Suppressor macrophage treated with lipopolysaccharide for 4 hours (primary cell): ENCODE measurements at regions not wholly inside any gene's neighbourhood (a gene's known extent, or its start where the extent isn't known, plus 50 kb on each side); places are given as distances from the start of the nearest gene placed in this dataset.

Experiments
- DNase-seq: peaks from one replicate; pipeline ENCODE4 v3.0.0-alpha.2; 2020

GRCh38 chr15:85943151-85943550 lies 136.5 kb upstream of the AGBL1 start:
- no peak for DNase-seq

DNA sequence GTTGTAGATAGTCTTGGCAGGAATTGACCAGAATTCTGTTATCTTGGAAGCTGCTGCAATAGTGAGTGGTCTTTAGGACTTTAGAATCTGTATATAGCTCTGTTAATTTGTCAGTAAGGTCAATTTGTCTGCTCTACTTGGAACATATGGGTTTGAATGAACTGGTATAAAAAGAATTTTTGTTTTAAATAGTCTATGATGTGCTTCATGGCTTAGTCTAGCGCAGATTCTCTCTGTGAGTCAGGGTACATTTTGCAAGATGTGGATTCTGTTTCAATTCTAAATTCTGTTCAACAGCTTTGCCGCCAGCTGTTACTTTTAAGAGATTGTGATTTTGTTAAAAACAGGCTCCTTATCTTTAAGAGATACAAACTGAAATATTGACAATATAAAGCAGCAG lies 135.9 kb upstream of the AGBL1 start:
- no peak for DNase-seq

DNA sequence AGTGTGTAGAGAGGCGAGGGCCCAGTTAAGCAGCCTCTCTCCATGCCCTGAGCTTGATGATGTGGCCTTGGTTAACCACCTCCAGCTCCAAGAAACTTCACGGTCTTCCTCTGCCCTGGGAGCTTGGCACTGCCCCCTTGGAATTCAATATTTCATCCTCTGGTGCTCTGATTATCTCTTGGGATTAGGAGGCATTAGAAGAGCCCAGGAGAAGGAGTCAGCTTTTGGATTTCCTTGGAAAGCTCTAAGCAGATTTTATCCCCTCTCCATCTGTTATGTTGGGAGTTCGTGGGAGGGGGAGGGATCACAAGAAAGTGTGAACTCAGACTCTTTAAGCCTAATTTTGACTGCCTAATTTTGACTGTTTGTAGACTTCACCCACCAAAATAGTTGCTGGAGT lies 132.7 kb upstream of the AGBL1 start:
- no peak for DNase-seq

DNA sequence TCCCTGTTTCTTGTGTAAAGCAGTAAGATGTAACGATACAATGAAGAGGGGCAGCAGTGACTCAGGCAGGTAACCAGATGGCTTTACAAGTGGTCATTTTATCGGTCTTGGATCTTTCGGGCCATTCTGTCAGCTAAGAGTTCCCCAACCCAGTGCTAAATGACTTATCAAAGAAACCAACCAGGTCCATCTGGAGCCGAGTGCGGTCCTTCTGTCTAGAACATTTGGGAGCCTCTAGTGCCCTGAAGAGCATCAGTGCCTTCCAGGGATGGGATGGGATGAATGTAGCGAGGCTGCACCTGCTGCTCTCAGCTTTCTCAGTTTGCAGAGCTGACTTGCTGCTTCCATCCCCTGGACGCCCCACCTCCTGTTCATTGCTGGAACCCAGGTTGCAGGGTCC lies 131.7 kb upstream of the AGBL1 start:
- no peak for DNase-seq

DNA sequence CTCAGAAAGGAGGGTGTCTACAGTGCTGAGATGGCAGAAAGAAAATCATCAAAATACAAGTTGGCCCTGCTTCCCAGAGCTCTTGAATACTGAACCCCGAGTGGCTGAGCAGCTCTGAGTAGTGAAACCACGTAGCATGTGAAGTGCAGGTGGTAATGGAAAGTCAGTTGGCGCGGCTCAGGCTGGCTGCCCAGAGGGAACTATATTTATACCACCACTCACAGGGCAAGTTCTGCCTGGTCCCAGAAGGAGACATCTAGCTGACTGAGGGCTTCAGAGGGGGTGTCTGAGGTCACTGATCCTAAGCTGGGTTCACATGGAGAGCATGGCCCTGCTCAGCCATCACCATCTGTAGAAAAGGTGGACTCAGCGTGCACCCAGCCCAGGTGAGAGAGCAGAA lies 129.6 kb upstream of the AGBL1 start:
- DNase-seq: no peak

DNA sequence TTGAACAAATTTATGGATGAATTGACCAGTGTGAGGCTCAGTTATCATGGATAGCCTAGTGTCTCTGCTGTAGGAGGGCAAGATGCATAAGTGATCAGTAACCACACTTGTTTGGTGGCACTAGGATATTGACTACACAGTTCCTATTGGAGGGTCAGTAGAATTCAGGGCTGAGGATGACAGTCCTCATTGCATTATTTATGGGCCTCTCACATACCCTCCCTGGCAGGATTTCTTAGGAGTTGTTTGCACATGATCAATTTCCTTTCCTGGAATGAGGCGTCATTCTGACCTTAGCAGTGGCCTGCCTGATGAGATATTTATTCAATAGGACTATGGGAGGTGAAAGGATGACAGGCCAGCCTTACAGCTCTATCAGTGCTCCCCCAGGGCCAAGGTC lies 125.1 kb upstream of the AGBL1 start:
- no peak for DNase-seq

- no peak for DNase-seq
Measured at GRCh38 chr15:85955501-85956391, 123.9 kb upstream of the AGBL1 start.

GRCh38 chr15:85956532-85957275 lies 123.0 kb upstream of the AGBL1 start:
- no peak for DNase-seq

- no peak for DNase-seq
Measured at GRCh38 chr15:85959611-85960010, 120.1 kb upstream of the AGBL1 start.

DNA sequence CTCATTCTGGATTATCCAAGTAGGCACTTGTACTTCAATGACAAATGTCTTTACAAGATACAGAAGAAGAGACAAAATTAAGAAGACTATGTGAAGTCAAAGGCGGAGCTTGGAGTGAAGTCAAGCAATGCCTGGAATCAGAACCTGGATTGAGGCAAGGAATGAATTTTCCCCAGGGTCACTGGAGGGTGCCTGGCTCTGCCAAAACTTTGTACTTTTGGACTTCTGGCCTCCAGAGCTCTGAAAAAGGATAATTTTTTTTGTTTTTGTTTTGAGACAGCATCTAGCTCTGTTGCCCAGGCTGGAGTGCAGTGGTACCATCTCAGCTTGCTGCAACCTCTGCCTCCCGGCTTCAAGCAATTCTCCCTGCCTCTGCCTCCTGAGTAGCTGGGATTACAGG lies 119.3 kb upstream of the AGBL1 start:
- no peak for DNase-seq

- DNase-seq: no peak
Measured at GRCh38 chr15:85961821-85962220, 117.8 kb upstream of the AGBL1 start.

DNA sequence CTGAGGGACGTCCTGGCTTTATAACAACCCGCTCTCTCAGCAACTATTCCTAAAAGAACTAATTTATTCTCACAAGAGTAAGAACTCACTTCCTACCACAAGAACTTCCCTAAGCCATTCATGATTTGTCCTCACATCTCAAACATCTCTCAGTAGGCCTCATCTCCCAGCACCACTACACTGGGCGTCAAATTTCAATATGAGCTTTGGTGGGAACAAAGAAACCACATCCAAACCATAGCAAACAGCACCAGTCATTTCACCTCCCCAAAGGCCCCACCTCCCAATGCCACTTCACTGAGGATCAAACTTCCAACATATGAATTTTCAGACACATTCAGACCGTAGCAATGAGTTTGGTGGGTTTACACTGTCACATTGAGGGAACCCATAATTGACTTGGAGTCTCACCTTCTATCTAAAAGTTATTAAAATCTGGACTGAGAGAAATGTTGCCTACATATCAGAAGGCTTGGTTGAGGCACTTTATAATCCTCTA lies 116.4 kb upstream of the AGBL1 start:
- DNase-seq: no peak

DNA sequence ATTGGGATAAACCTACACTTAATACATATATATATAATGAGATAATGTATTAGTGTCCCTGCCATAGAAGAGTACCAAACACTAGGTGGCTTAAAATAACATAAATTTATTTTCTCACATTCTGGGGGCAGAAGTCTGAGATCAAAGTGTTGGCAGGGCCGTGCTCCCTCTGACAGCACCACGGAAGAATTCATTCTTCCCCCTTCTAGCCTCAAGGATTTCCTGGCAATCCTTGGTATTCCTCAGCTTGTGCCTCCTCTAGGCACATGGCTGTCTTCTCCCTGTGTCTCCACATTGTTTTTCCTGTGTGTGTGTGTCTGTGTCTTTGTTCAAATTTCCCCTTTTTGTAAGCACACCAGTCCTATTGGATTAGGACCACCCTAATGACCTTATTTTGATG lies 115.2 kb upstream of the AGBL1 start:
- no peak for DNase-seq

GRCh38 chr15:85967553-85967952 lies 112.1 kb upstream of the AGBL1 start:
- no peak for DNase-seq

DNA sequence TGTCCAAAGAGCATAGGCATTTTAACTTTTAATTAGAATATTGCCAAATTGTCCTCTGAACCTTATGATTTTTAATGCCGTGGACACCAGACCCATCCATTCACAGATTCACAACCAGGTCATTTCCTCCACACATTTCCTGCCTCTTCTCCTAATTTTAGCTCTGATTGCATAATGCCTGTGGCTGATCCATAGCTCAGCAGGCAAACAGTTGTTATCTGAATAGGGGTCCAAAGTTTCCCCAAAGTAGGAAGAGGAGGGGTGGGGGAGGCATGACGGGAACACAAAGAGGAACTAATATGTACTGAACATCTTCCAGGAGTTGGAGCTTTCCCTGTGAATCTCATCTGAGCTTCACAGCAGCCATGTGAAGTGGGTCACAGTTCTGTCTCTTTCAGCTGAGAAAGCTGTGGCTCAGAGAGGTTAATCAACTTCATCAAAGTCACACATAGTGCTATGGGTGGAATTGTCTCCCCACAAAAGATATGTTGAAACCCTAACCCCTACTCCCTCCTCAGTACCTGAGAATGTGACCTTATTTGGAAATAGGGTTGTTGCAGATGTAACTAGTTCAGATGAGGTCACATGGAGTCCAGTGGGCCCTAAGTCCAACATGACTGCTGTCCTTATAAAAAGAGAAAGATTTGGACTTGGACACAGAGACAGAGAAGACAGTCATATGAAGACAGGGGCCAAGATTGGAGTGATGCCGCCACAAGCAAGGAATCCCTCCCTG lies 106.7 kb upstream of the AGBL1 start:
- no peak for DNase-seq

DNA sequence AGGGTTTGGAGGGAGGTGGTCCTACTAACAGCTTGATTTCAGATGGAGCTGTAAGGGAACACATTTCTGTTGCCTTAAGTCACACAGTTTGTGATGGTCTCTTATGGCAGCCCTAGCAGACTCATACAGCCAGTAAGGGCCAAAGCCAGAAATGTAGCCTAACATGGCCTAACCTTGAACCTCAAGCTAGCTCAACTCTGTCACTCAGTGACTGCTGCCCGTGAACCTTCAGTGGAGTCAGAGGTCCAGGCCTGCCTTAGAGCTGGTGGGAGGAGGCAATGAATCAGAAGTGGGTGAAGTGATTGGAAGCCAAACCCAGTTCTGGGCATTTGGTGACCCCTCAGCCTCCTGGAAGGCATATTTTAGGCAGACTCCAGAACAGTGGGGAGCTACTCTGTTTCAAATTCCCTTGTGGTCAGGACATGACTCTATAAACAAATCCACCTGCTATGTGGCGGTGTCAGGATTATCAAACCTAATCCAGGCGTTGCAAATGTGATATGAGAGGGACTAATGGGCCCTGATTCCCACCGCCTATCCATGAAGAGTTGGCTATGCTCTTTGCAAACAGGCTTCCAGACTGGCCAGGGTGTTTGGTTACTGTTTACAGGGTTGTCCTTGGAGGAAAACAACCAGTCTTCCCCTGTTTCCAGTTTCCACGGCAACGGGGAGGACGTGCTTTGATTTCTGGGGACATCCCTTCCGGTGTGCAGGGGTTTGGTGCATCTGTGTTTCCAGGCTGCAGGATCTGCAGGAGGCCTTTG lies 105.9 kb upstream of the AGBL1 start:
- no peak for DNase-seq

GRCh38 chr15:85974348-85974705 lies 105.3 kb upstream of the AGBL1 start:
- DNase-seq: no peak

DNA sequence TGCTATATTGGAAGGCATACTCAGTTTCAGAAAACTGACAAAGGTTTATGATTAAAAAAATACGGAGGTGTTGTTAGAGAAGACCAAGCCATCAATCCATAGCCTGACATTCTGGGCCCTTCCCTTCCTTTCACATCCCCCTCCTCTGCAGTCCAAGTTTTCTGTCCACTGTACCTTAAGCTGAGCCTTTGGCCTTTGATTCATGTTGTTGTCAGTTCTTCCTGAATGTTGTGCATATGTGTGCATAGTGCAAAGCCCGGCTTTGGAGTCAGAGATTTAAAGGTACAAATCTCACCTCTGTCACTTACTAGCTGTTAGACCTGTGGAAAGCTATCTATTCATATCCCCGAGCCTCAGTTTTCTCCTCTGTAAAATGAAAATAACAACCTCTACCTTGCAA lies 104.9 kb upstream of the AGBL1 start:
- DNase-seq: no peak

- DNase-seq: no peak
Measured at GRCh38 chr15:85976102-85976501, 103.6 kb upstream of the AGBL1 start.

- no peak for DNase-seq
Measured at GRCh38 chr15:85976986-85977385, 102.7 kb upstream of the AGBL1 start.

DNA sequence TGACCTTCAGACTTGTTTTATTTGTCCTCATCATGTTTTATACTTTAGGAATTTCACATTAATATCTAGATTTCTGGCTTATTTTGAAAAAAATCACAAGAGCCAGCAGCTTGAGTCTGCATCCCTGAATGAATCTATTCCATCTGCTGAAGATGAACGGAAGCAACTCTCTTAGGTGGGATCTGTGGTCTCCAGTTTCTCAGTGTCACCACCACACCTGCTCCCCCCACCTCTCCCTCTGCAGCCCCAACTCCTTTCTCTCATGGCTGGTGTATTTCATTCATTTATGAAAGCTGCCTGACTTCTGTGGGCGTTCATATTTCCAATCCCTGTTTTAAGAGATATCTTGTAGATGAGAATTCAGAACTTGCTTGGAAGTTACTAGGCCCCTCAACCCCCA lies 102.1 kb upstream of the AGBL1 start:
- DNase-seq: no peak

DNA sequence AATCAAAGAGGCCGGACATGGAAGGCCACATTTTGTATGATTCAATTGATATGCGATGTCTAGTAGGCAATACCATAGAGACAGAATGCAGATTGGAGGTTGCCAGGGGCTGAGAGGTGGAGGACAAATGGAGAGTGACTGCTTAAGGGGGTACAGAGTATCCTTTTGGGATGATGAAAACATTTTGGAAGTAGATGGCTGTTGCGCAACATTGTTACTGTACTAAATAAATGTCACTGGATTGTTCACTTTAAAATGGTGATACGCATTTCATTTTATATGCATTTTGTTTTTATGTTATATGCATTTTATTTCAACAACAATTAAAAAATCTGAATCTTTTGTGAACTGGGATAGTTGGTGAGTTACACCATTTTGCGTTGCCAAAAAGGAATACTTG lies 99.7 kb upstream of the AGBL1 start:
- DNase-seq: no peak

DNA sequence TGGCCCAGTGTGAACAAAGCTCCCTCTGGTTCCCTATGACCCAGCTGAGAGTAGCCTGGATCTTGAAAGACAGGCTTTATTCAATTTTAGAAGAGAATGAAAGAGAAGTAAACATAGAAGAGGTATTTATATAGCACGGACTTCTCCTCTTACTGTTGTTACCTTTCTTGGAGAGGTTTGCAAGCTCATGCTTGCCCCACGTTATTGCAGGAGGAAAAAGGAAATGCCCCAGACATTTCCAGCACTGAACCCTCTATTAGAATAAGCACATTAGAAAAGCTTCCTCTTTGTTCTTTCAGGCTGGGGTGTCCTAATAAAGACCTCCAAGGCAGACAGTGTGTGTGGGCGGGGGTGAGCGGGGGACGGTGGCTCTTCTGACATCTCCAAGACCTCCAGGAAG lies 98.7 kb upstream of the AGBL1 start:
- no peak for DNase-seq
